H1 (cell line): ENCODE measurements at regions not wholly inside any gene's neighbourhood (a gene's known extent, or its start where the extent isn't known, plus 50 kb on each side); places are given as distances from the start of the nearest gene placed in this dataset.

Source experiments
- CTCF ChIA-PET: fragments of 300-600 bp; sonication (Branson Sonifier 250); formaldehyde crosslinking; loops from one replicate; lab custom pipeline; 2021; ENCODE audit not compliant: partially characterized antibody; lab: Charles Lee
- POLR2A ChIA-PET: fragments of 300-600 bp; sonication (Branson Sonifier 250); formaldehyde crosslinking; loops from one replicate; lab custom pipeline; 2021; ENCODE audit warnings: inconsistent platforms; ENCODE audit not compliant: partially characterized antibody; lab: Charles Lee
- DNase-seq, 2 experiments: peaks; one replicate each; pipeline versions ENCODE4 v3.0.0 to v3.0.0-alpha.2; 2010 to 2022; ENCODE audit warnings: low spot score in 2 of 2, low read depth in 1 of 2, mixed read lengths in 1 of 2
- FAIRE-seq: peaks from 2 replicates; lab custom pipeline; 2011; peaks lifted over from hg19 to GRCh38; lab: Jason Lieb, UNC
- H2AFZ ChIP-seq: 2 replicates; pipeline ENCODE4 v1.8.1; 2012; ENCODE audit warnings: low read length, inconsistent platforms
- H2AK5ac ChIP-seq: 2 replicates; pipeline ENCODE4 v1.6.1; 2013; ENCODE audit warnings: low read depth, low read length
- H2BK120ac ChIP-seq: replicated peaks from 2 replicates; pipeline ENCODE3; 2013; ENCODE audit warnings: low read depth, low read length, inconsistent platforms
- H2BK12ac ChIP-seq: 2 replicates; pipeline ENCODE4 v1.6.1; 2013; ENCODE audit warnings: low read depth, low read length
- H2BK15ac ChIP-seq: 2 replicates; pipeline ENCODE4 v1.6.1; 2013; ENCODE audit warnings: low read length
- H2BK20ac ChIP-seq: 2 replicates; pipeline ENCODE4 v1.6.1; 2013; ENCODE audit warnings: low read length
- H2BK5ac ChIP-seq: 2 replicates; pipeline ENCODE4 v1.6.1; 2013; ENCODE audit warnings: low read depth, low read length
- H3K14ac ChIP-seq: 2 replicates; pipeline ENCODE4 v1.6.1; 2013; ENCODE audit warnings: inconsistent platforms; ENCODE audit not compliant: insufficient read length
- H3K18ac ChIP-seq: 2 replicates; pipeline ENCODE4 v1.6.1; 2013; ENCODE audit warnings: low read length; ENCODE audit errors: extremely low read depth
- H3K23ac ChIP-seq: 2 replicates; pipeline ENCODE4 v1.6.1; 2013; ENCODE audit warnings: inconsistent platforms; ENCODE audit not compliant: insufficient read length
- H3K23me2 ChIP-seq: 2 replicates; pipeline ENCODE4 v1.6.1; 2013; ENCODE audit warnings: low read depth, low read length
- H3K27ac ChIP-seq: 2 replicates; pipeline ENCODE4 v1.6.1; 2011; ENCODE audit warnings: low read depth, low read length, inconsistent platforms
- H3K27me3 ChIP-seq, 4 experiments: replicated peaks in 1 of 4; 1 replicate in 1 of 4; 2 replicates in 3 of 4; pipeline versions ENCODE4 v1.6.1 to v1.8.1; 2011 to 2013; ENCODE audit warnings: low read length in 3 of 4, mild to moderate bottlenecking in 3 of 4, inconsistent platforms in 2 of 4, mixed read lengths in 2 of 4, moderate library complexity in 1 of 4; ENCODE audit not compliant: control insufficient read depth in 3 of 4, insufficient read depth in 3 of 4; ENCODE audit errors: extremely low read depth in 1 of 4
- H3K36me3 ChIP-seq, 4 experiments: 2 replicates each; pipeline versions ENCODE4 v1.6.1 to v1.8.1; 2011 to 2013; ENCODE audit warnings: mild to moderate bottlenecking in 4 of 4, low read length in 3 of 4, moderate library complexity in 2 of 4, control low read depth in 1 of 4, inconsistent platforms in 1 of 4; ENCODE audit not compliant: insufficient read depth in 4 of 4, control insufficient read depth in 2 of 4
- H3K4ac ChIP-seq: replicated peaks from 2 replicates; pipeline ENCODE3; 2013; ENCODE audit warnings: low read length, low read depth, mixed read lengths, inconsistent platforms; ENCODE audit not compliant: insufficient read length
- H3K4me1 ChIP-seq, 4 experiments: replicated peaks in 1 of 4; 1 replicate in 1 of 4; 2 replicates in 3 of 4; pipeline versions ENCODE4 v1.6.1 to v1.8.1; 2011 to 2013; ENCODE audit warnings: low read length in 3 of 4, inconsistent platforms in 2 of 4, mixed read lengths in 1 of 4; ENCODE audit not compliant: insufficient read depth in 4 of 4, control insufficient read depth in 3 of 4
- H3K4me2 ChIP-seq, 2 experiments: 2 replicates each; pipeline versions ENCODE4 v1.6.1 to v1.8.1; 2011 to 2013; ENCODE audit warnings: low read depth in 2 of 2, low read length in 2 of 2, control low read depth in 1 of 2, inconsistent platforms in 1 of 2, mild to moderate bottlenecking in 1 of 2; ENCODE audit not compliant: insufficient read depth in 1 of 2
- H3K4me3 ChIP-seq, 4 experiments: fragments of 200-600, 300-600 bp in 1 of 4; sonication (generic), shearing (Covaris generic), sonication (Bioruptor Twin) in 1 of 4; 2 replicates each; pipeline versions ENCODE4 v1.5.1 to v1.8.1; 2011 to 2016; ENCODE audit warnings: low read length in 4 of 4, low read depth in 3 of 4, control low read depth in 2 of 4, inconsistent platforms in 2 of 4, mild to moderate bottlenecking in 2 of 4, mixed read lengths in 1 of 4, moderate library complexity in 1 of 4; ENCODE audit not compliant: insufficient read depth in 2 of 4; ENCODE audit errors: extremely low read depth in 1 of 4
- H3K56ac ChIP-seq: replicated peaks from 2 replicates; pipeline ENCODE3; 2013; ENCODE audit warnings: low read depth, mild to moderate bottlenecking, mixed read lengths, low read length, inconsistent platforms; ENCODE audit not compliant: insufficient read length
- H3K79me1 ChIP-seq: 2 replicates; pipeline ENCODE4 v1.6.1; 2013; ENCODE audit warnings: low read depth, low read length, control low read depth
- H3K79me2 ChIP-seq, 2 experiments: 2 replicates each; pipeline versions ENCODE4 v1.6.1 to v1.8.1; 2012 to 2013; ENCODE audit warnings: low read length in 2 of 2, mild to moderate bottlenecking in 2 of 2, inconsistent platforms in 1 of 2; ENCODE audit not compliant: insufficient read depth in 2 of 2, control insufficient read depth in 1 of 2
- H3K9ac ChIP-seq, 4 experiments: replicated peaks in 1 of 4; 1 replicate in 1 of 4; 2 replicates in 3 of 4; pipeline versions ENCODE4 v1.6.1 to v1.8.1; 2011 to 2013; ENCODE audit warnings: low read depth in 3 of 4, low read length in 3 of 4, control low read depth in 2 of 4, mild to moderate bottlenecking in 2 of 4, moderate library complexity in 2 of 4, inconsistent platforms in 1 of 4; ENCODE audit errors: extremely low read depth in 1 of 4
- H3K9me3 ChIP-seq, 2 experiments: 2 replicates each; pipeline versions ENCODE4 v1.6.1 to v1.8.1; 2012 to 2013; ENCODE audit warnings: mild to moderate bottlenecking in 2 of 2, moderate library complexity in 2 of 2, control low read depth in 1 of 2, inconsistent platforms in 1 of 2, low read depth in 1 of 2, low read length in 1 of 2, mixed read lengths in 1 of 2; ENCODE audit not compliant: insufficient read depth in 2 of 2
- H4K20me1 ChIP-seq, 2 experiments: replicated peaks in 1 of 2; 2 replicates each; pipeline versions ENCODE3 to v1.8.1; 2011 to 2013; ENCODE audit warnings: inconsistent platforms in 2 of 2, low read length in 2 of 2, mild to moderate bottlenecking in 1 of 2; ENCODE audit not compliant: insufficient read depth in 2 of 2, control insufficient read depth in 1 of 2
- H4K5ac ChIP-seq: 2 replicates; pipeline ENCODE4 v1.6.1; 2013; ENCODE audit warnings: low read length, low read depth, mixed read lengths, inconsistent platforms; ENCODE audit not compliant: insufficient read length
- H4K8ac ChIP-seq: 2 replicates; pipeline ENCODE4 v1.8.0; 2013; ENCODE audit warnings: mild to moderate bottlenecking, moderate library complexity, low read length, inconsistent platforms; ENCODE audit not compliant: insufficient read depth; ENCODE audit errors: extremely low read depth
- H4K91ac ChIP-seq: replicated peaks from 2 replicates; pipeline ENCODE3; 2013; ENCODE audit warnings: low read length, mixed read lengths, inconsistent platforms; ENCODE audit not compliant: insufficient read length
- ASH2L ChIP-seq: fragments of 200-600, 300-600 bp; sonication (generic); IDR thresholded peaks from one replicate; pipeline ENCODE4 v1.7.1; 2017; ENCODE audit warnings: low read length
- BCL11A ChIP-seq, 2 experiments: IDR thresholded peaks; one replicate each; pipeline ENCODE4 v1.6.1; 2011; ENCODE audit warnings: low read depth in 2 of 2, low read length in 2 of 2, mild to moderate bottlenecking in 2 of 2
- CREB1 ChIP-seq: IDR thresholded peaks from 2 replicates; pipeline ENCODE4 v1.6.1; 2012; ENCODE audit warnings: inconsistent platforms
- FOSL1 ChIP-seq: IDR thresholded peaks from 2 replicates; pipeline ENCODE4 v1.6.1; 2011; ENCODE audit warnings: mild to moderate bottlenecking, low read depth, low read length, moderate library complexity; ENCODE audit not compliant: insufficient read depth
- HDAC2 ChIP-seq, 2 experiments: fragments of 300-600 bp in 1 of 2; sonication (generic) in 1 of 2; IDR thresholded peaks; 2 replicates each; pipeline ENCODE4 v1.6.1; 2011 to 2012; ENCODE audit warnings: low read depth in 2 of 2, low read length in 2 of 2, mild to moderate bottlenecking in 2 of 2, moderate library complexity in 2 of 2, borderline replicate concordance in 1 of 2, inconsistent platforms in 1 of 2
- MAX ChIP-seq: IDR thresholded peaks from 2 replicates; pipeline ENCODE4 v1.6.1; 2012; ENCODE audit warnings: inconsistent platforms
- POU5F1 ChIP-seq: IDR thresholded peaks from 2 replicates; pipeline ENCODE4 v1.6.1; 2011; ENCODE audit warnings: low read depth, mild to moderate bottlenecking, low read length, moderate library complexity
- SAP30 ChIP-seq: fragments of 300-600 bp; sonication (generic); IDR thresholded peaks from 2 replicates; pipeline ENCODE4 v1.7.1; 2012; ENCODE audit warnings: low read length, moderate library complexity, mild to moderate bottlenecking, inconsistent platforms; ENCODE audit not compliant: insufficient read depth, insufficient replicate concordance
- WGBS, 2 experiments: shearing (Covaris generic) in 1 of 2; methylation state at CpG; one replicate each; pipeline versions ENCODE4 v1.1.6 to v1.1.7; 2013 to 2015; ENCODE audit warnings: low lambda C conversion rate in 2 of 2, mixed read lengths in 2 of 2, inconsistent platforms in 1 of 2, low coverage in 1 of 2, missing lambda C conversion rate in 1 of 2; ENCODE audit not compliant: insufficient replicate concordance in 2 of 2, insufficient coverage in 1 of 2, insufficient read length in 1 of 2; ENCODE audit errors: extremely low coverage in 1 of 2, missing lambda C conversion rate in 1 of 2; 5-methylcytosine and 5-hydroxymethylcytosine counted together

GRCh38 chr13:84831666-84832657 is 949.7 kb upstream of the SLITRK1 start:
- no peaks in the 10 kb centered on the region for H3K79me2 ChIP-seq
- ChIA-PET CTCF (interaction anchor here (0.6 to 1.5 kb wide), 4 partner anchors 12 to 151 kb away, joined by 3 to 4 read pairs (median 3); no protein-coding TSS in a partner anchor), POLR2A (no interaction called here)
- H3K56ac ChIP-seq: no peak overlapping the region
- no peak overlapping the region for H2BK120ac ChIP-seq
- no peak overlapping the region for H3K27ac ChIP-seq
- H3K23me2 ChIP-seq: no peaks in the 10 kb centered on the region
- no peak overlapping the region for H3K9ac ChIP-seq
- no peak overlapping the region for H3K4me3 ChIP-seq
- H3K79me1 ChIP-seq: no peaks in the 10 kb centered on the region
- no peak overlapping the region for H4K8ac ChIP-seq
- no peaks in the 10 kb centered on the region for H3K27me3 ChIP-seq
- no peak overlapping the region; the same call in 1 of the 2 replicates for H2BK15ac ChIP-seq
- H4K20me1 ChIP-seq: no peaks in the 10 kb centered on the region
- H3K36me3 ChIP-seq: no peaks in the 10 kb centered on the region
- no peak for DNase-seq
- H2AK5ac ChIP-seq: no peak overlapping the region
- no peak overlapping the region for H2BK12ac ChIP-seq
- WGBS, 2 experiments: 89% methylated on average over 23 of the region's 27 CpGs; no CpG with 5 or more reads in 1 of the 2 experiments
- H2BK5ac ChIP-seq: no peak overlapping the region
- no peak overlapping the region for H2AFZ ChIP-seq
- H3K18ac ChIP-seq: no peak overlapping the region
- no peak overlapping the region for H3K4ac ChIP-seq
- H3K9me3 ChIP-seq: no peaks in the 10 kb centered on the region
- no peak overlapping the region for H3K23ac ChIP-seq
- no peak overlapping the region for H4K91ac ChIP-seq
- no peak overlapping the region for H2BK20ac ChIP-seq
- H3K4me1 ChIP-seq: peaks cover 0 to 3% (median 0%) of the 10 kb centered on the region in 4 experiments; a peak in 1 of 7 replicates
- H3K4me2 ChIP-seq: no peak overlapping the region
- no peak overlapping the region for H4K5ac ChIP-seq
- H3K14ac ChIP-seq: no peak overlapping the region
- FAIRE-seq: no peak
- no peak for TF ChIP-seq FOSL1
- TF ChIP-seq CREB1: no peak
- no peak for TF ChIP-seq HDAC2 (IDR thresholded peaks at IDR 0.05; ENCODE audit: borderline replicate concordance in 1 of 2, low read depth in 2 of 2, low read length in 2 of 2)
- TF ChIP-seq ASH2L: no peak
- TF ChIP-seq POU5F1: no peak
- 0 out of 2 replicates have a peak, but pooled peaks have one; percentile 21 for TF ChIP-seq MAX
- TF ChIP-seq SAP30: no peak
- TF ChIP-seq BCL11A (IDR thresholded peaks at IDR 0.05; ENCODE audit: low read depth in 2 of 2, low read length in 2 of 2): no peak
